HEK293 (cell line): ENCODE measurements at regions not wholly inside any gene's neighbourhood (a gene's known extent, or its start where the extent isn't known, plus 50 kb on each side); places are given as distances from the start of the nearest gene placed in this dataset.

Experiments used
- CTCF ChIA-PET: fragments of 350-600 bp; formaldehyde crosslinking; extraction: SDS; loops from one replicate; lab custom pipeline; 2021; ENCODE audit warnings: antibody characterized with exemption; lab: Yijun Ruan, JAX
- POLR2A ChIA-PET: fragments of 300-600 bp; formaldehyde crosslinking; extraction: SDS; loops from one replicate; lab custom pipeline; 2020; ENCODE audit warnings: antibody characterized with exemption, inconsistent platforms; lab: Yijun Ruan, JAX
- H3K27ac ChIP-seq: fragments of 200-500 bp; sonication (Bioruptor generic); 2 replicates; pipeline ENCODE4 v1.5.1; 2014; ENCODE audit warnings: low read depth, low read length, control low read depth, inconsistent platforms; ENCODE audit errors: extremely low read depth
- H3K36me3 ChIP-seq, 2 experiments: fragments of 200-500 bp in 1 of 2; sonication (Bioruptor generic) in 1 of 2; 1 replicate in 1 of 2; 2 replicates in 1 of 2; pipeline ENCODE4 v1.5.1; 2014 to 2017; ENCODE audit warnings: inconsistent platforms in 2 of 2, low read length in 2 of 2; ENCODE audit not compliant: control insufficient read depth in 2 of 2, insufficient read depth in 1 of 2
- H3K4me1 ChIP-seq: fragments of 200-500 bp; sonication (Bioruptor generic); 2 replicates; pipeline ENCODE4 v1.5.1; 2014; ENCODE audit warnings: mild to moderate bottlenecking, low read length, inconsistent platforms; ENCODE audit not compliant: control insufficient read depth, insufficient read depth
- H3K4me3 ChIP-seq: 2 replicates; pipeline ENCODE4 v1.5.1; 2011; ENCODE audit warnings: low read depth, mild to moderate bottlenecking, control low read depth, low read length, moderate library complexity
- H3K9me3 ChIP-seq: fragments of 200-500 bp; sonication (Bioruptor generic); 2 replicates; pipeline ENCODE4 v1.5.1; 2014; ENCODE audit warnings: low read depth, low read length, inconsistent platforms; ENCODE audit not compliant: control insufficient read depth, insufficient read depth
- EGR2 ChIP-seq: fragments of 450-650 bp; formaldehyde crosslinking; IDR thresholded peaks from 2 replicates; pipeline ENCODE4 v1.5.1; 2016; ENCODE audit warnings: low read depth, missing biosample characterization, missing genetic modification characterization
- YY1 ChIP-seq: fragments of 450-650 bp; formaldehyde crosslinking; IDR thresholded peaks from 2 replicates; pipeline ENCODE4 v1.5.1; 2018; ENCODE audit warnings: missing biosample characterization, missing genetic modification characterization
- ZBTB8A ChIP-seq: fragments of 450-650 bp; formaldehyde crosslinking; IDR thresholded peaks from 2 replicates; pipeline ENCODE4 v1.5.1; 2016; ENCODE audit warnings: missing biosample characterization, missing genetic modification characterization
- ZNF146 ChIP-seq: fragments of 450-650 bp; formaldehyde crosslinking; IDR thresholded peaks from 2 replicates; pipeline ENCODE4 v1.5.1; 2016; ENCODE audit warnings: missing biosample characterization, missing genetic modification characterization
- ZNF16 ChIP-seq: fragments of 450-650 bp; formaldehyde crosslinking; IDR thresholded peaks from 2 replicates; pipeline ENCODE4 v1.5.1; 2016; ENCODE audit warnings: low read depth, missing biosample characterization, missing genetic modification characterization
- ZNF174 ChIP-seq: fragments of 450-650 bp; formaldehyde crosslinking; IDR thresholded peaks from 2 replicates; pipeline ENCODE4 v1.5.0; 2017; ENCODE audit warnings: missing biosample characterization, mild to moderate bottlenecking, missing genetic modification characterization
- ZNF184 ChIP-seq: fragments of 450-650 bp; IDR thresholded peaks from 2 replicates; pipeline ENCODE4 v1.5.1; 2018; ENCODE audit warnings: missing biosample characterization, mild to moderate bottlenecking, missing genetic modification characterization
- ZNF19 ChIP-seq: fragments of 450-650 bp; formaldehyde crosslinking; IDR thresholded peaks from 2 replicates; pipeline ENCODE4; 2016; ENCODE audit warnings: missing biosample characterization, missing genetic modification characterization, low read depth
- ZNF211 ChIP-seq: fragments of 450-650 bp; formaldehyde crosslinking; IDR thresholded peaks from 2 replicates; pipeline ENCODE4 v1.5.1; 2016; ENCODE audit warnings: low read depth, missing biosample characterization, missing genetic modification characterization
- ZNF24 ChIP-seq: fragments of 450-650 bp; formaldehyde crosslinking; IDR thresholded peaks from 2 replicates; pipeline ENCODE4 v1.5.1; 2016; ENCODE audit warnings: missing biosample characterization, missing genetic modification characterization
- ZNF341 ChIP-seq: fragments of 450-650 bp; formaldehyde crosslinking; IDR thresholded peaks from 2 replicates; pipeline ENCODE4; 2016; ENCODE audit warnings: low read depth, missing biosample characterization, missing genetic modification characterization
- ZNF391 ChIP-seq: fragments of 450-650 bp; formaldehyde crosslinking; IDR thresholded peaks from 2 replicates; pipeline ENCODE4 v1.5.1; 2016; ENCODE audit warnings: low read depth, missing biosample characterization, missing genetic modification characterization, borderline replicate concordance
- ZNF426 ChIP-seq: fragments of 450-650 bp; formaldehyde crosslinking; IDR thresholded peaks from 2 replicates; pipeline ENCODE4 v1.5.1; 2017; ENCODE audit warnings: missing biosample characterization, missing genetic modification characterization, mild to moderate bottlenecking, inconsistent platforms, moderate library complexity
- ZNF610 ChIP-seq: fragments of 450-650 bp; formaldehyde crosslinking; IDR thresholded peaks from 2 replicates; pipeline ENCODE4 v1.5.1; 2016; ENCODE audit warnings: missing biosample characterization, missing genetic modification characterization, borderline replicate concordance
- ZNF654 ChIP-seq: fragments of 450-650 bp; formaldehyde crosslinking; IDR thresholded peaks from 2 replicates; pipeline ENCODE4 v1.5.1; 2016; ENCODE audit warnings: low read depth, missing biosample characterization, missing genetic modification characterization
- ZNF707 ChIP-seq: fragments of 450-650 bp; formaldehyde crosslinking; IDR thresholded peaks from 2 replicates; pipeline ENCODE4 v1.5.1; 2016; ENCODE audit warnings: missing biosample characterization, missing genetic modification characterization
- ZNF777 ChIP-seq: fragments of 450-650 bp; formaldehyde crosslinking; IDR thresholded peaks from 2 replicates; pipeline ENCODE4 v1.5.1; 2017; ENCODE audit warnings: missing biosample characterization, missing genetic modification characterization, borderline replicate concordance
- ZNF843 ChIP-seq: fragments of 450-650 bp; formaldehyde crosslinking; IDR thresholded peaks from 2 replicates; pipeline ENCODE4 v1.5.1; 2016; ENCODE audit warnings: missing biosample characterization, missing genetic modification characterization
- TF ChIP-seq, protein P1 (sequence below): fragments of 450-650 bp; formaldehyde crosslinking; IDR thresholded peaks from 2 replicates; pipeline ENCODE4 v1.5.1; 2016; ENCODE audit warnings: missing biosample characterization, missing genetic modification characterization
- TF ChIP-seq, protein P2 (sequence below): IDR thresholded peaks from 2 replicates; pipeline ENCODE4 v1.6.1; 2011; ENCODE audit warnings: mild to moderate bottlenecking, low read depth, low read length, borderline replicate concordance
- TF ChIP-seq, protein P3 (sequence below): fragments of 450-650 bp; IDR thresholded peaks from 2 replicates; pipeline ENCODE4 v1.5.1; 2018; ENCODE audit warnings: missing biosample characterization, missing genetic modification characterization

DNA sequence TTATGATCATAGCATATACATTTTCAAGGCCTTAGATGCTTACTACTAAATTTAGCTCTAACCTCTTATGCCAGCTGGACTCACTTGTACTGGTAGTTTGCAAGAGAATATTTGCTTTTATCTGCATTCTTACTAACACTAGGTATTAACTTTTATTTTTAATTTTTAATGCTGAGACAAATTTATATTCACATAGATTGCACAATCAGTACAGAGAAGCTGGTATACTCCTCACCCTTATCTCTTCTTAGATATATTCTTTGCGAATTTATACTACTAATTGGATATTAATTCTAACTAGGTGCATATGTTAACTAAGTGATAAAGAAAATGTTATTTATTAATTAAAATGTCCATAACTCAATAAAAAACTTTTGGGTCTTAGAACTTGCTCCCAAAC, 561.8 kb upstream of the PRMT6 start:
- CTCF ChIA-PET: no interaction called here
- no peak for TF ChIP-seq ZNF211 (tag by site-specific recombination)
- no peaks in the 10 kb centered on the region for H3K9me3 ChIP-seq
- no peak overlapping the region for H3K27ac ChIP-seq
- H3K4me1 ChIP-seq: no peaks in the 10 kb centered on the region
- H3K4me3 ChIP-seq: no peak overlapping the region
- no peaks in the 10 kb centered on the region for H3K36me3 ChIP-seq
- POLR2A ChIA-PET: no interaction called here

- Histone ChIP-seq H3K9me3 (no peaks in the 10 kb centered on the region), H3K27ac (no peak overlapping the region), H3K4me1 (no peaks in the 10 kb centered on the region), H3K4me3 (no peak overlapping the region), H3K36me3 (no peaks in the 10 kb centered on the region)
- ChIA-PET CTCF (no interaction called here), POLR2A (no interaction called here)
- TF ChIP-seq EGR2 (tag by site-specific recombination) (no peak), ZNF843 (tag by site-specific recombination) (no peak), ZNF707 (tag by site-specific recombination) (no peak), ZNF341 (tag by site-specific recombination) (no peak), ZBTB8A (tag by site-specific recombination) (no peak), ZNF654 (no peak), ZNF16 (tag by site-specific recombination) (no peak), YY1 (tag by site-specific recombination) (no peak), ZNF391 (tag by site-specific recombination) (no peak)
- TF ChIP-seq, protein P1, sequence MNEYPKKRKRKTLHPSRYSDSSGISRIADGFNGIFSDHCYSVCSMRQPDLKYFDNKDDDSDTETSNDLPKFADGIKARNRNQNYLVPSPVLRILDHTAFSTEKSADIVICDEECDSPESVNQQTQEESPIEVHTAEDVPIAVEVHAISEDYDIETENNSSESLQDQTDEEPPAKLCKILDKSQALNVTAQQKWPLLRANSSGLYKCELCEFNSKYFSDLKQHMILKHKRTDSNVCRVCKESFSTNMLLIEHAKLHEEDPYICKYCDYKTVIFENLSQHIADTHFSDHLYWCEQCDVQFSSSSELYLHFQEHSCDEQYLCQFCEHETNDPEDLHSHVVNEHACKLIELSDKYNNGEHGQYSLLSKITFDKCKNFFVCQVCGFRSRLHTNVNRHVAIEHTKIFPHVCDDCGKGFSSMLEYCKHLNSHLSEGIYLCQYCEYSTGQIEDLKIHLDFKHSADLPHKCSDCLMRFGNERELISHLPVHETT (tag by site-specific recombination): no peak
These were observed 558.2 kb upstream of the PRMT6 start for GRCh38 chr1:106498238-106498637.

DNA sequence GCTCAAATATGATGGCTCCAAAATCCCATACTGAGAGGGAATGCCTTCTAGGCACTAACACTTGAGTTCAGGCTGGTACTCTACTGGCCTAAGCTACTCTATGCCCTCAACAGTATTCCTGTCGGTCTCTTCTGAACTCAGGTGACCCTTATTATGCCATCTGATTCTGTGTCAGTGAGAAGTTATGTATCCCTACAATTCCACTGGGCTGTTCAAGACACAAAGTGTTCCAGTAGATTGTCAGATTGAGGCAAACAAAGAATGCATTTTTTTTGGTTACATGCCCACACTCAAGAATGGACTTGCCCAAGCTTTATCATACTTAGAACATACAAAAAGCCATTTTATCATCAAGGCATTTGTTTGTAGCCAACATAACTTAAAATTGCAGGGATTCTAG, 553.8 kb upstream of the PRMT6 start:
- H3K27ac ChIP-seq: no peak overlapping the region
- CTCF ChIA-PET: no interaction called here
- POLR2A ChIA-PET: no interaction called here
- no peaks in the 10 kb centered on the region for H3K4me1 ChIP-seq
- no peaks in the 10 kb centered on the region for H3K36me3 ChIP-seq
- no peak overlapping the region for H3K4me3 ChIP-seq
- no peaks in the 10 kb centered on the region for H3K9me3 ChIP-seq
- TF ChIP-seq ZNF426 (tag by site-specific recombination) (no peak), ZNF184 (tag by site-specific recombination) (no peak), ZNF777 (tag by site-specific recombination) (no peak), ZNF24 (no peak), ZNF174 (tag by site-specific recombination) (no peak), ZNF19 (no peak), ZNF146 (tag by site-specific recombination) (no peak), ZNF610 (tag by site-specific recombination) (no peak)
- TF ChIP-seq, protein P2, sequence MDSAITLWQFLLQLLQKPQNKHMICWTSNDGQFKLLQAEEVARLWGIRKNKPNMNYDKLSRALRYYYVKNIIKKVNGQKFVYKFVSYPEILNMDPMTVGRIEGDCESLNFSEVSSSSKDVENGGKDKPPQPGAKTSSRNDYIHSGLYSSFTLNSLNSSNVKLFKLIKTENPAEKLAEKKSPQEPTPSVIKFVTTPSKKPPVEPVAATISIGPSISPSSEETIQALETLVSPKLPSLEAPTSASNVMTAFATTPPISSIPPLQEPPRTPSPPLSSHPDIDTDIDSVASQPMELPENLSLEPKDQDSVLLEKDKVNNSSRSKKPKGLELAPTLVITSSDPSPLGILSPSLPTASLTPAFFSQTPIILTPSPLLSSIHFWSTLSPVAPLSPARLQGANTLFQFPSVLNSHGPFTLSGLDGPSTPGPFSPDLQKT: no peak
- TF ChIP-seq, protein P3, sequence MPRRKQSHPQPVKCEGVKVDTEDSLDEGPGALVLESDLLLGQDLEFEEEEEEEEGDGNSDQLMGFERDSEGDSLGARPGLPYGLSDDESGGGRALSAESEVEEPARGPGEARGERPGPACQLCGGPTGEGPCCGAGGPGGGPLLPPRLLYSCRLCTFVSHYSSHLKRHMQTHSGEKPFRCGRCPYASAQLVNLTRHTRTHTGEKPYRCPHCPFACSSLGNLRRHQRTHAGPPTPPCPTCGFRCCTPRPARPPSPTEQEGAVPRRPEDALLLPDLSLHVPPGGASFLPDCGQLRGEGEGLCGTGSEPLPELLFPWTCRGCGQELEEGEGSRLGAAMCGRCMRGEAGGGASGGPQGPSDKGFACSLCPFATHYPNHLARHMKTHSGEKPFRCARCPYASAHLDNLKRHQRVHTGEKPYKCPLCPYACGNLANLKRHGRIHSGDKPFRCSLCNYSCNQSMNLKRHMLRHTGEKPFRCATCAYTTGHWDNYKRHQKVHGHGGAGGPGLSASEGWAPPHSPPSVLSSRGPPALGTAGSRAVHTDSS (tag by site-specific recombination): no peak
- TF ChIP-seq, all 188 proteins: peak for 0
